Esophagus squamous epithelium (tissue), 4 donors: ENCODE measurements at regions not wholly inside any gene's neighbourhood (a gene's known extent, or its start where the extent isn't known, plus 50 kb on each side); places are given as distances from the start of the nearest gene placed in this dataset.

Source experiments
- CTCF ChIP-seq, 6 experiments: fragments of 450-650 bp in 4 of 6; fragments of 200-600 bp in 2 of 6; sonication (generic) in 2 of 6; IDR thresholded peaks; one replicate each; pipeline ENCODE4 v1.5.1; 2016 to 2019; ENCODE audit warnings: antibody characterized with exemption in 6 of 6, mild to moderate bottlenecking in 4 of 6, moderate library complexity in 4 of 6
- POLR2A ChIP-seq, 4 donors: fragments of 450-650 bp; IDR thresholded peaks; one replicate each; pipeline ENCODE4 v1.6.1; 2017; ENCODE audit warnings: antibody characterized with exemption in 4 of 4, mild to moderate bottlenecking in 4 of 4, moderate library complexity in 3 of 4

- no peak for TF ChIP-seq POLR2A (IDR thresholded peaks at IDR 0.05)
- TF ChIP-seq CTCF (IDR thresholded peaks at IDR 0.05): no peak
Observed at GRCh38 chr10:2214092-2214491, 476.8 kb upstream of the ADARB2 start.
